SU-DHL-6 (cell line): ENCODE measurements at regions not wholly inside any gene's neighbourhood (a gene's known extent, or its start where the extent isn't known, plus 50 kb on each side); places are given as distances from the start of the nearest gene placed in this dataset.

Experiments used
- H2AFZ ChIP-seq: fragments of 200-600 bp; sonication (generic); 2 replicates; pipeline ENCODE4 v1.6.1; 2014; ENCODE audit warnings: low read depth, mild to moderate bottlenecking, moderate library complexity, mixed read lengths, antibody characterized with exemption, low read length; ENCODE audit not compliant: severe bottlenecking
- H3F3A ChIP-seq: fragments of 200-600 bp; shearing (Covaris generic); 2 replicates; pipeline ENCODE4 v1.6.0; 2016; ENCODE audit warnings: antibody characterized with exemption, mild to moderate bottlenecking; ENCODE audit not compliant: insufficient read depth
- H3K27ac ChIP-seq: fragments of 200-600 bp; sonication (generic); 2 replicates; pipeline ENCODE4 v1.5.1; 2016; ENCODE audit warnings: low read depth, mild to moderate bottlenecking, low read length, moderate library complexity, mixed read lengths
- H3K27me3 ChIP-seq: fragments of 200-600 bp; sonication (generic), shearing (Covaris generic); 2 replicates; pipeline ENCODE4 v1.6.0; 2014; ENCODE audit warnings: mild to moderate bottlenecking, low read length
- H3K36me3 ChIP-seq: fragments of 200-600 bp; sonication (generic); 2 replicates; pipeline ENCODE4 v1.6.1; 2014; ENCODE audit warnings: mild to moderate bottlenecking, low read length, mixed read lengths
- H3K4me2 ChIP-seq: fragments of 300-600, 200-600 bp; shearing (Covaris generic), sonication (generic); 2 replicates; pipeline ENCODE4 v1.6.0; 2014; ENCODE audit warnings: low read length, low read depth, mild to moderate bottlenecking; ENCODE audit not compliant: poor library complexity, severe bottlenecking
- H3K4me3 ChIP-seq: fragments of 200-600 bp; sonication (generic); 2 replicates; pipeline ENCODE4 v1.5.1; 2014; ENCODE audit warnings: antibody characterized with exemption, low read length, mild to moderate bottlenecking, mixed read lengths; ENCODE audit not compliant: insufficient read depth, poor library complexity, severe bottlenecking
- H3K79me2 ChIP-seq: fragments of 200-600 bp; sonication (generic); 2 replicates; pipeline ENCODE4 v1.6.1; 2014; ENCODE audit warnings: mild to moderate bottlenecking, low read length, moderate library complexity; ENCODE audit not compliant: insufficient read depth
- H3K9ac ChIP-seq: fragments of 200-600 bp; sonication (generic); 2 replicates; pipeline ENCODE4 v1.7.0; 2014; ENCODE audit warnings: mild to moderate bottlenecking, low read length
- H3K9me2 ChIP-seq: fragments of 200-600 bp; sonication (generic); replicated peaks from 2 replicates; pipeline ENCODE4 v1.6.1; 2014; ENCODE audit warnings: low read length; ENCODE audit not compliant: insufficient read depth
- H3K9me3 ChIP-seq: fragments of 200-600 bp; sonication (generic); 2 replicates; pipeline ENCODE4 v1.6.1; 2014; ENCODE audit warnings: low read length, mixed read lengths; ENCODE audit not compliant: insufficient read depth
- H4K20me1 ChIP-seq: fragments of 200-600 bp; sonication (generic); 2 replicates; pipeline ENCODE4 v1.6.1; 2014; ENCODE audit warnings: low read depth, mild to moderate bottlenecking, antibody characterized with exemption, low read length, moderate library complexity, mixed read lengths
- CTCF ChIP-seq: fragments of 200-600 bp; sonication (generic); IDR thresholded peaks from one replicate; pipeline ENCODE4 v1.5.1; 2017; ENCODE audit warnings: antibody characterized with exemption, mild to moderate bottlenecking, low read length, moderate library complexity; ENCODE audit not compliant: insufficient read depth, poor library complexity, severe bottlenecking
- EZH2phosphoT487 ChIP-seq: fragments of 200-600 bp; sonication (generic), shearing (Covaris generic); conservative IDR thresholded peaks from 2 replicates; pipeline ENCODE4 v1.6.1; 2018; ENCODE audit warnings: mild to moderate bottlenecking, antibody characterized with exemption, low read length, moderate library complexity, mixed read lengths

- H3K4me2 ChIP-seq = no peak overlapping the region
- H4K20me1 ChIP-seq = no peaks in the 10 kb centered on the region
- no peaks in the 10 kb centered on the region for H3K9me3 ChIP-seq
- no peaks in the 10 kb centered on the region for H3K27me3 ChIP-seq
- no peak overlapping the region for H3K4me3 ChIP-seq
- no peak overlapping the region for H2AFZ ChIP-seq
- H3F3A ChIP-seq = no peaks in the 10 kb centered on the region
- no peak overlapping the region for H3K27ac ChIP-seq
- H3K9me2 ChIP-seq = no peaks in the 10 kb centered on the region
- H3K36me3 ChIP-seq = no peaks in the 10 kb centered on the region
- TF ChIP-seq CTCF (no peak), EZH2phosphoT487 (no peak)
- H3K79me2 ChIP-seq = no peaks in the 10 kb centered on the region
- no peak overlapping the region for H3K9ac ChIP-seq
These were observed 104.6 kb downstream of the MSX2 start for GRCh38 chr5:174828804-174829510.

- Histone ChIP-seq H3K36me3 (no peaks in the 10 kb centered on the region), H3K27ac (no peak overlapping the region), H3K9ac (no peak overlapping the region), H3K9me2 (no peaks in the 10 kb centered on the region), H2AFZ (no peak overlapping the region), H4K20me1 (no peaks in the 10 kb centered on the region), H3F3A (no peaks in the 10 kb centered on the region), H3K79me2 (no peaks in the 10 kb centered on the region), H3K4me3 (no peak overlapping the region), H3K9me3 (no peaks in the 10 kb centered on the region), H3K4me2 (no peak overlapping the region), H3K27me3 (no peaks in the 10 kb centered on the region)
- TF ChIP-seq EZH2phosphoT487 = no peak
- TF ChIP-seq CTCF = no peak
These were observed 103.2 kb downstream of the MSX2 start for GRCh38 chr5:174827558-174827957.

GRCh38 chr5:174825587-174825986 is 101.2 kb downstream of the MSX2 start:
- Histone ChIP-seq H2AFZ (no peak overlapping the region), H3K79me2 (no peaks in the 10 kb centered on the region), H3K9me3 (no peaks in the 10 kb centered on the region), H3K36me3 (no peaks in the 10 kb centered on the region), H3K9me2 (no peaks in the 10 kb centered on the region), H3K27ac (no peak overlapping the region), H3K4me3 (no peak overlapping the region), H3F3A (no peaks in the 10 kb centered on the region), H3K4me2 (no peak overlapping the region), H4K20me1 (no peaks in the 10 kb centered on the region), H3K9ac (no peak overlapping the region), H3K27me3 (no peaks in the 10 kb centered on the region)
- TF ChIP-seq CTCF (no peak), EZH2phosphoT487 (no peak)
